GM12874 (cell line): ENCODE measurements at regions not wholly inside any gene's neighbourhood (a gene's known extent, or its start where the extent isn't known, plus 50 kb on each side); places are given as distances from the start of the nearest gene placed in this dataset.

Source experiments
- CTCF ChIP-seq: IDR thresholded peaks from 2 replicates; pipeline ENCODE4 v1.5.1; 2011; ENCODE audit warnings: low read depth, mild to moderate bottlenecking, control low read depth, low read length, moderate library complexity; ENCODE audit not compliant: insufficient read depth

- no peak for TF ChIP-seq CTCF
Observed at GRCh38 chr5:142245786-142246185, 79.0 kb downstream of the SPRY4 start.

- no peak for TF ChIP-seq CTCF
Observed at GRCh38 chr5:142244440-142244839, 80.4 kb downstream of the SPRY4 start.

GRCh38 chr5:142242272-142242671 is 82.5 kb downstream of the SPRY4 start:
- TF ChIP-seq CTCF, result no peak

GRCh38 chr5:142239394-142240159 is 85.2 kb downstream of the SPRY4 start:
- TF ChIP-seq CTCF, result no peak

- TF ChIP-seq CTCF, result no peak
Observed at GRCh38 chr5:142237707-142238106, 87.1 kb downstream of the SPRY4 start.

GRCh38 chr5:142235870-142236672 is 88.8 kb downstream of the SPRY4 start:
- no peak for TF ChIP-seq CTCF

GRCh38 chr5:142235050-142235797 is 89.6 kb downstream of the SPRY4 start:
- TF ChIP-seq CTCF, result no peak
